CD4-positive, alpha-beta T cell (primary cell): ENCODE measurements at regions not wholly inside any gene's neighbourhood (a gene's known extent, or its start where the extent isn't known, plus 50 kb on each side); places are given as distances from the start of the nearest gene placed in this dataset.

Source experiments
- ATAC-seq: fragments of 200-7000 bp; cut with Tn5 transposase; one replicate; pipeline ENCODE4 v1.10.0; 2022; ENCODE audit warnings: mild to moderate bottlenecking; ENCODE audit not compliant: poor library complexity
- CTCF ChIA-PET: fragments of 350-600 bp; sonication (Branson Sonifier 250); formaldehyde crosslinking; loops from one replicate; lab custom pipeline; 2021; ENCODE audit warnings: antibody characterized with exemption, inconsistent platforms; lab: Charles Lee
- POLR2A ChIA-PET: fragments of 350-600 bp; sonication (Branson Sonifier 250); formaldehyde crosslinking; loops from one replicate; lab custom pipeline; 2021; ENCODE audit warnings: antibody characterized with exemption, inconsistent platforms; lab: Charles Lee
- DNase-seq, 14 experiments: peaks; one replicate each; pipeline ENCODE4 v3.0.0-alpha.2; 2013 to 2020; ENCODE audit warnings: mixed read lengths in 2 of 14
- H3K27ac ChIP-seq, 2 donors: one replicate each; pipeline versions ENCODE4 v1.5.1 to v1.7.0; 2013; ENCODE audit warnings: low read length in 2 of 2, low read depth in 1 of 2, mild to moderate bottlenecking in 1 of 2
- H3K27me3 ChIP-seq, 2 experiments: 1 replicate in 1 of 2; 2 replicates in 1 of 2; pipeline versions ENCODE4 v1.6.1 to v1.7.0; 2013; ENCODE audit warnings: low read length in 2 of 2, control low read depth in 1 of 2, mild to moderate bottlenecking in 1 of 2, moderate library complexity in 1 of 2; ENCODE audit not compliant: insufficient read depth in 2 of 2, control insufficient read depth in 1 of 2
- H3K36me3 ChIP-seq: one replicate; pipeline ENCODE4 v1.6.1; 2013; ENCODE audit warnings: low read length, control low read depth; ENCODE audit not compliant: insufficient read depth
- H3K4me1 ChIP-seq: one replicate; pipeline ENCODE4 v1.6.1; 2013; ENCODE audit warnings: low read length, control low read depth; ENCODE audit not compliant: insufficient read depth
- H3K4me3 ChIP-seq: one replicate; pipeline ENCODE4 v1.5.1; 2013; ENCODE audit warnings: mild to moderate bottlenecking, low read length, moderate library complexity
- H3K9me3 ChIP-seq, 2 experiments: 1 replicate in 1 of 2; 2 replicates in 1 of 2; pipeline versions ENCODE4 v1.6.1 to v1.7.0; 2013; ENCODE audit warnings: low read length in 2 of 2, mild to moderate bottlenecking in 2 of 2, control low read depth in 1 of 2, moderate library complexity in 1 of 2; ENCODE audit not compliant: control insufficient read depth in 1 of 2, insufficient read depth in 1 of 2
- H3K27ac Mint-ChIP-seq: one replicate; pipeline ENCODE4 v1.8.0; 2020; ENCODE audit warnings: mixed read lengths
- H3K27me3 Mint-ChIP-seq: one replicate; pipeline ENCODE4 v1.8.0; 2021; ENCODE audit warnings: mixed read lengths
- H3K36me3 Mint-ChIP-seq: one replicate; pipeline ENCODE4 v1.8.0; 2021; ENCODE audit warnings: low read depth, mixed read lengths
- H3K4me1 Mint-ChIP-seq: one replicate; pipeline ENCODE4 v1.8.0; 2021; ENCODE audit warnings: low read depth, mixed read lengths
- H3K4me3 Mint-ChIP-seq: one replicate; pipeline ENCODE4 v1.8.0; 2020; ENCODE audit warnings: mild to moderate bottlenecking, mixed read lengths
- H3K9me3 Mint-ChIP-seq: one replicate; pipeline ENCODE4 v1.8.0; 2020; ENCODE audit warnings: mixed read lengths
- intact Hi-C, 2 experiments: fragments of 100-400 bp; cut with DNase I in 1 of 2; cut with micrococcal nuclease in 1 of 2; formaldehyde crosslinking; loops; one replicate each; pipeline versions ENCODE4 v1.15.1 to v1.9.0; 2023 to 2025; cut with DNase I, micrococcal nuclease
- TF ChIP-seq, protein P1 (sequence below): fragments of 200-600 bp; IDR thresholded peaks from one replicate; pipeline ENCODE4 v1.8.0; 2022; ENCODE audit warnings: antibody characterized with exemption, mild to moderate bottlenecking

DNA sequence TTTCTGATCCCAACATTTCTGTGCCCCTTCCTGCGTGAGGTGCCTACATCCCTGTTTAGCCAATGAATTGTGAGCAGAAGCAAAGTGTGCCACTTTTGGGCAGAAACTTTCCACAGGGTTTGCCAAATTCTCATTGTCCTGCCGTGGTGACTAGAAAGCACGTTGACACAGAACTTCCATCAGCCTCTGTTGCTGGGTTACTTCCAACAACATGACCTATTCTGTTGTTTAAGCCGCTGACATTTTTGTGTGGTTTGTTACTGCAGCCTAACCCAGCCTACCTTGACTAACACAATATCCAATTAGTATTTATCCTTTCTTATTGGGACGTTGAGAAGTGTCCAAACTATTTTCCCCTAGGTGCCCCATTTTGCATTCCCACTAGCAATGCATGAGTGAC is 136.8 kb downstream of the URB2 start:
- peaks cover 0 to 2% of the 10 kb centered on the region in 2 experiments for H3K9me3 ChIP-seq
- TF ChIP-seq, protein P1, sequence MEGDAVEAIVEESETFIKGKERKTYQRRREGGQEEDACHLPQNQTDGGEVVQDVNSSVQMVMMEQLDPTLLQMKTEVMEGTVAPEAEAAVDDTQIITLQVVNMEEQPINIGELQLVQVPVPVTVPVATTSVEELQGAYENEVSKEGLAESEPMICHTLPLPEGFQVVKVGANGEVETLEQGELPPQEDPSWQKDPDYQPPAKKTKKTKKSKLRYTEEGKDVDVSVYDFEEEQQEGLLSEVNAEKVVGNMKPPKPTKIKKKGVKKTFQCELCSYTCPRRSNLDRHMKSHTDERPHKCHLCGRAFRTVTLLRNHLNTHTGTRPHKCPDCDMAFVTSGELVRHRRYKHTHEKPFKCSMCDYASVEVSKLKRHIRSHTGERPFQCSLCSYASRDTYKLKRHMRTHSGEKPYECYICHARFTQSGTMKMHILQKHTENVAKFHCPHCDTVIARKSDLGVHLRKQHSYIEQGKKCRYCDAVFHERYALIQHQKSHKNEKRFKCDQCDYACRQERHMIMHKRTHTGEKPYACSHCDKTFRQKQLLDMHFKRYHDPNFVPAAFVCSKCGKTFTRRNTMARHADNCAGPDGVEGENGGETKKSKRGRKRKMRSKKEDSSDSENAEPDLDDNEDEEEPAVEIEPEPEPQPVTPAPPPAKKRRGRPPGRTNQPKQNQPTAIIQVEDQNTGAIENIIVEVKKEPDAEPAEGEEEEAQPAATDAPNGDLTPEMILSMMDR = no peak
- CTCF ChIA-PET = no interaction called here
- H3K4me1 Mint-ChIP-seq = no peaks in the 10 kb centered on the region
- no peak overlapping the region for H3K4me3 Mint-ChIP-seq
- no peaks in the 10 kb centered on the region for H3K36me3 Mint-ChIP-seq
- no peaks in the 10 kb centered on the region for H3K9me3 Mint-ChIP-seq
- DNase-seq = no peak
- no peak overlapping the region for H3K27ac ChIP-seq
- no peak for ATAC-seq
- no peak overlapping the region for H3K4me3 ChIP-seq
- no peaks in the 10 kb centered on the region for H3K4me1 ChIP-seq
- H3K36me3 ChIP-seq = no peaks in the 10 kb centered on the region
- POLR2A ChIA-PET = no interaction called here
- no peaks in the 10 kb centered on the region for H3K27me3 ChIP-seq
- no peaks in the 10 kb centered on the region for H3K27me3 Mint-ChIP-seq
- H3K27ac Mint-ChIP-seq = no peak overlapping the region
- intact Hi-C loops = no loop called here

GRCh38 chr1:229768232-229768631 is 142.2 kb downstream of the URB2 start:
- no peaks in the 10 kb centered on the region for H3K4me1 ChIP-seq
- Mint-ChIP-seq H3K36me3 (no peaks in the 10 kb centered on the region), H3K27ac (no peak overlapping the region), H3K4me3 (no peak overlapping the region), H3K9me3 (no peaks in the 10 kb centered on the region), H3K4me1 (no peaks in the 10 kb centered on the region), H3K27me3 (peaks cover 15% of the 10 kb centered on the region)
- DNase-seq (no peak), ATAC-seq (no peak)
- no peak overlapping the region for H3K27ac ChIP-seq
- no peak overlapping the region for H3K4me3 ChIP-seq
- POLR2A ChIA-PET = no interaction called here
- TF ChIP-seq, protein P1 = no peak
- H3K36me3 ChIP-seq = no peaks in the 10 kb centered on the region
- CTCF ChIA-PET = no interaction called here
- peaks cover 0 to 5% of the 10 kb centered on the region in 2 experiments for H3K27me3 ChIP-seq
- intact Hi-C loops = no loop called here
- no peaks in the 10 kb centered on the region for H3K9me3 ChIP-seq

GRCh38 chr1:229769006-229769405 is 143.0 kb downstream of the URB2 start:
- Mint-ChIP-seq H3K4me3 (no peak overlapping the region), H3K4me1 (no peaks in the 10 kb centered on the region), H3K36me3 (no peaks in the 10 kb centered on the region), H3K27me3 (peaks cover 20% of the 10 kb centered on the region), H3K27ac (no peak overlapping the region), H3K9me3 (no peaks in the 10 kb centered on the region)
- TF ChIP-seq, protein P1 = no peak
- ChIA-PET POLR2A (no interaction called here), CTCF (no interaction called here)
- Histone ChIP-seq H3K4me3 (no peak overlapping the region), H3K27ac (no peak overlapping the region), H3K36me3 (no peaks in the 10 kb centered on the region), H3K9me3 (no peaks in the 10 kb centered on the region), H3K4me1 (no peaks in the 10 kb centered on the region), H3K27me3 (peaks cover 0 to 5% of the 10 kb centered on the region in 2 experiments)
- no peak for DNase-seq
- intact Hi-C loops = no loop called here
- no peak for ATAC-seq
